Transverse colon (tissue), 3 donors: ENCODE measurements at regions not wholly inside any gene's neighbourhood (a gene's known extent, or its start where the extent isn't known, plus 50 kb on each side); places are given as distances from the start of the nearest gene placed in this dataset.

Experiments
- CTCF ChIP-seq, 5 experiments: fragments of 200-600 bp in 3 of 5; fragments of 450-650 bp in 2 of 5; sonication (generic) in 3 of 5; IDR thresholded peaks; 1 replicate in 2 of 5; 2 replicates in 3 of 5; pipeline ENCODE4 v1.5.1; 2016 to 2017; ENCODE audit warnings: antibody characterized with exemption in 5 of 5, inconsistent platforms in 3 of 5, mild to moderate bottlenecking in 2 of 5, moderate library complexity in 1 of 5
- POLR2A ChIP-seq: fragments of 450-650 bp; IDR thresholded peaks from one replicate; pipeline ENCODE4 v1.6.1; 2016; ENCODE audit warnings: antibody characterized with exemption, mild to moderate bottlenecking, moderate library complexity

- no peak for TF ChIP-seq CTCF (IDR thresholded peaks at IDR 0.05)
- TF ChIP-seq POLR2A, result no peak
These were observed 1073.5 kb upstream of the LRRN3 start for GRCh38 chr7:110017405-110017804.
